ENCODE measurements at regions not wholly inside any gene's neighbourhood (a gene's known extent, or its start where the extent isn't known, plus 50 kb on each side); places are given as distances from the start of the nearest gene placed in this dataset.
"Not testable (repeated sequence)": the region's sequence is repeated elsewhere in the genome, so short reads cannot be mapped to it uniquely, and the experiment has no call there.

DNA sequence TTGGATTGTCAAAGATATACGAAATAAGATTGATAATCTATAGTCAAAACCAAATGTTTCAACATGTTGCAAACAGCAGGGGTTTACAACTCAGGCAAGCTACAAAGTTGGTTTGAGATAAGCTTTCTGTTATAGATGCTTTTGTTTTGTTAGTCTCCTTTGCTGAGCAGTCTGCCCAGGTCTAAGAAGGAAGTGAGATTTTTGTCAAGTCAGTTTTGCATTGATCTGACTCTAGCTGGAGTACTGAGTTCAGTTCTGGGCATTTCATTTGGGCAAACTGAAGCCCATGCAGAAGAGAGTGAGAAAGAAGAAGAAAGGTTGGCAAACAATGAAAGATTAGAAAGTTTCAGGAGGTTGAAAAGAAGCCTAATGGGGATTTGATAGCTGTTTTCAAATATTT, 983.0 kb upstream of the SLC39A10 start:
- no peak for DNase-seq (ENCODE audit: low read depth)

DNA sequence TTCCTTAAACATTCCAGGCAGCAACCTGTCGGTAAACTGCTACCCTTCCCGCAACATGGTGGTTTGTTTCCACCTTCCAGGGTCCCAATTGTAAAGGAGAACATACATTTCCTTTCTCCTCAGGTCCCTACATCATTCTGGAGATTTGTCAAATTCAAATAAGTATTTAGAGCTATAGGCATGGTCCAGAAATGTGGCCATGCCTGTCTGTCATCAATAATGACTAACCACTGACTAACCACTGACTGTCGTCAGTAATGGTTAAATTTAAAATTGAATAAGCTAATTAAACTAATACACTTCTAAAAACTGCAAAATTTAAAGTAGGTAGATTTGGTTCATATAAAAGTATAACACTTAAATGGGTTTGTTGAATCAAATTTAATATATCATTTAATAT, 984.0 kb upstream of the SLC39A10 start:
- DNase-seq (ENCODE audit: low read depth), result no peak

DNA sequence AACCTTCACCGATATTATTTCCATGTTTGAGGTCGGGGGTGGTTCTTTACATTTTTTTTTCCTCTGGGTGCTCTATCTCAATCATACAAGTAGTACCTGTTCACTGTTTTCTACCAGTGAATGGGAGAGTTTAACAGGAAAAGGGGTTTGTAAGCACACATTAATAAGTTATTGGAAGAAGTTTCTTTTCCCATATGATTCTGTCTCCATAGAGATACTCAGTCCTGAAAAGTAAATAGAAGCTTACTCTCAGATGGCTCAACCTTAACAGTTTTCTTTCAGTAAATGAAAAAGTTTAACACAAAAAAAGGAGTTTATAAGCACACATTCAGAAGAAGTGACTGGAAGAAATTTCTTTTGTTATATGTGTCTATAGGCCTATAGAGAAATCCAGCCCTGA, 995.6 kb upstream of the SLC39A10 start:
- no peak for DNase-seq (ENCODE audit: low read depth)

DNA sequence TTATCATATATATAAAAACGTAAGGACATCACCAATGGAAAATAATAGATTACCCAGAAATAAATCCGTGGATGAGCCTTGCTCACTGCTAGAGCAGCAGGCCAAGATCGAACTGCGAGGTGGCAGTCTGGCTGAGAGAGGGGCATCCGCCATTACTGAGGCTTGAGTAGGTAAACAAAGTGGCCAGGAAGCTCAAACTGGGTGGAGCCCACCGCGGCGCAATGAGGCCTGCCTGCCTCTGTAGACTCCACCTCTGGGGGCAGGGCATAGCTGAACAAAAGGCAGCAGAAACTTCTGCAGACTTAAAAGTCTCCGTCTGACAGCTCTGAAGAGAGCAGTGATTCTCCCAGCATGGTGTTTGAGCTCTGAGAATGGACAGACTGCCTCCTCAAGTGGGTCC, 1018.0 kb upstream of the SLC39A10 start:
- DNase-seq (ENCODE audit: low read depth), result not testable (repeated sequence)

DNA sequence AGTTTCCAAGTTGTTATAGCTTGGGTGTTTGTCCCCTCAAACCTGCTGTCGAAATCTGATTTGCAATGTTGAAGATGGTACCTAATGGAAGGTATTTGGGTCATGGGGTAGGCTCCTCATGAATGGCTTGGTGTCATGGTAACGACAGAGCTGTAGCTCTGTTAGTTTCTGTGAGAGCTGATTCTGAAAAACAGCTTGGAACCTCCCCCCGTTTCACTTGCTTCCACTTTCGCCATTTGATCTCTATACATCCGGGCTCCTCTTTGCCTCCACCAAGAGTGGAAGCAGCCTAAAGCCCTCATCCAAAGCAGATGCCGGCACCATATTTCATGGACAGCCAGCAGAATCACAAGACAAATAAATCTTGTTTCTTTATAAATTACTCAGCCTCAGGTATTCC, 1035.1 kb upstream of the SLC39A10 start:
- no peak for DNase-seq (ENCODE audit: low read depth)

DNA sequence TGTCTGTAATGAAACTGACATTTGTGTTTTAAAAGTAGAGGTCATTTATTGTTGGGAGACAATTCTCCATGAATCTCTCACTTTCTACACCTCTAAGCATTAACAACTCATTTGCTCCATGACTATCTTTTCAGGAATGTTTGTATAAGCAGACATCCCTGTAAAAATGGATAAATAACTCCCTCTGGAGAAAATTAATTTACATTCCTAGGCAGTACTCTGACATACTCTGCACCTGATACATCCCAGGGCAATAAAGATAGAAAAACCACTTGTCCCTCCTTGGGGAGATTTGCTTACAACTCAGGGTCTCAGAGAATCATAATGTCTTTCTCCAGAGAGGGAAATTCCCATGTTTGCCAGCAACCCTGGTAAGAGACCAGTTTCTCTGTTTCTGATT, 1037.7 kb upstream of the SLC39A10 start:
- no peak for DNase-seq (ENCODE audit: low read depth)

DNA sequence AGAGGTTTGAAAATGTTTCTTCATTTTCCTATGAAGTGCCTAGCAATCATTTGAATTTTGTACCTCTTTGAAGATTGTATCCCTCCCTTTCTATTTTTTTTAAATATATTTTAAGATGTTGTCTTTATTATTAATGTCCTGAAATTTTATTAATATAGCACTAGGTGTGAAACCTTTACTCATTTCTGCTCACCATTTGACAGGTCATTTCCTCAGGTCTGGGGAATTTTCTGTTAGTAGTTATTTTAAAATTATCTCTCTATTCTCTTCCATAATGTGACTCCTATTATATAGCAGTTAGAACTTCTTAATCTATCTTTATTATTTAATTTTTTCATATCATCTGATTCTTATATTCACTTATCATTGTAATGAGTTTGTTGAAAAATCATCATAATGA, 1038.6 kb upstream of the SLC39A10 start:
- no peak for DNase-seq (ENCODE audit: low read depth)

DNA sequence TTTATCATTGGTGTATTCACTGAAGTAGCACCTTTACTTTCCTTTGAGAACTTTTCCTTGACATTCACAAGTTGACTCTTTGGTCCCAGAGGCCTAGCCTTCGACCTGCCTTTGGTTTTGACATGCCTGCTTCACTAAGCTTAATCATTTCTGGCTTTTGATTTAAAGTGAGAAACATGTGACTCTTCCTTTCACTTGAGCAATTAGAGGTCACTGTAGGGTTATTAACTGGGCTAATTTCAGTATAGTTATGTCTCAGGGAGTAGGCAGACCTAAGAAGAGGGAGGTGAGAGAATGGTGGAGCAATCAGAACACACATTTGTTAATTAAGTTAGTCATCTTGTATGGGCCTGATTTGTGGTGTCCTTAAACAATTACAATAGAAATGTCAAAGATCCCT, 1040.7 kb upstream of the SLC39A10 start:
- DNase-seq (ENCODE audit: low read depth), result no peak

DNA sequence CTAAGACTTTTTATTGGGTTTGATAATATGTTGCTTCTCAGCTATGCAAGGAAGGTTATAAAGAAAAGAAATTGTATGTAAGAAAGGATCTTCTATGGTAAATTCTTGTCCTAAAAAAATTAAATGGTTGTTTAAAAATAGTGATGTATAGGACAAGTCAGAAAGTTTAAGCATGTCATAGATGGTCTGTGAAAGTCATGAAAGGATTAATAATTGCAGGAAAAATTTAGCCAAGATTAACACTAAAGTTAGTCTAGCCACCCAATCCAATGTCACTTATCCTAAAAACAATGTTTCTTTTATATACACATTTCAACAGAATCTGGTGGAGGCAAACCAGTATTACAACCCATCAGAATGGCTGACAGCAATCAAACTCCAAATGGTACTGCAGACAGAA, 1046.7 kb upstream of the SLC39A10 start:
- no peak for DNase-seq (ENCODE audit: low read depth)

DNA sequence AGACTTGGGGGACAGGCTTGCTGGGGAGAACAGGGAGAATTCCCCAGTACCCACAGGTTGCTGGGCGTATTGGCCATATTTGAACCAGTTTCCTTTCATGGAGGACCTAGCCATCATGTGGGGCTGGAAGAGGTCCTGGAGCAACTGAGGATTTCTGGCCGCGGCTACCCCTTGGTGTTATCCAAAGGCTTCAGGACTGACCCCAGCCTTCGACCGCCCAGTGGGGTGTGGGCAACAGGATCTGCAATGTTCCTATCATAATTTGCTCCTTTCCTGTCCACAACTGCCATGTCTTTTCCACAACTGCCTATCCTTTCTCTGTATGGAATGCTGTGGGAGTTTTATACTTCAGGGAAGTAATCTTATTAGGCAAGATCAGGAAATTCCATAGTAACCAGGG, 1053.6 kb upstream of the SLC39A10 start:
- DNase-seq (ENCODE audit: low read depth), result no peak

DNA sequence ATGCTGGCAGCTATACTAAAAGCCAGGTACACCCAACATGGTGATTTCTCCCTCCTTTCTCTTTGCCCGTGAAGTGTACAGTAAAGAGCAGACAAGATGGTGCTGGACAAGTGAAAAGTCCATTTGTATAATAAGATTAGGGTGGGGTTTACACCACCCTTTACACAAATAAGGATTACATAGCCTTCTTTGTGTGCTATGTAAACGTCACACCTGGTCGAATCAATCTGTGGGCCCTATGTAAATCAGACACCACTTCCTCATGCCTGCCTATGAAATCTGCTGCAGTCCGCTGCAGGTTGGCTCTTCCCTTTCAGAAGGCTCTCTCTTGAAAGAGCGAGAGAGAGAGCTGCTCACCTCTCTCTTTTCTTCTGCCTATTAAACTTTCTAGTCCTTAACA, 1054.3 kb upstream of the SLC39A10 start:
- no peak for DNase-seq (ENCODE audit: low read depth)

DNA sequence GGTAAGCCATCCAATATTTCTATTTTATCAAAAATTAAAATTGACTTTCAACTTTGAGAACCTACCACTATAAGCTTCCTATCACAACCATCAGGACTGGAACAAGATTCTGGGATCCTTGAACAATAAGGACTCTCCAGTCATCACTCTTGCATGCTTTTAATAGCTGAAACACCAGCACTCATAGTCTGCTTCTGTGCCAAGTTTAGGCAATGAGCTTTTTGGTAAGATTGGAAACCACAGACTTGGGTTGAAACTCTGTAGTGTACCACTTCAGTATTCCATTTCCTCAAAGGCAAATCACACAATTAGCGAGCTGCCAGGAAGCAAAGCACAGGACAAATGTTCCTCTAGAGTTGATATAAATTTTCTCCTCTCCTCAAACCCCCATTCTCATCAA, 1065.8 kb upstream of the SLC39A10 start:
- no peak for DNase-seq (ENCODE audit: low read depth)

DNA sequence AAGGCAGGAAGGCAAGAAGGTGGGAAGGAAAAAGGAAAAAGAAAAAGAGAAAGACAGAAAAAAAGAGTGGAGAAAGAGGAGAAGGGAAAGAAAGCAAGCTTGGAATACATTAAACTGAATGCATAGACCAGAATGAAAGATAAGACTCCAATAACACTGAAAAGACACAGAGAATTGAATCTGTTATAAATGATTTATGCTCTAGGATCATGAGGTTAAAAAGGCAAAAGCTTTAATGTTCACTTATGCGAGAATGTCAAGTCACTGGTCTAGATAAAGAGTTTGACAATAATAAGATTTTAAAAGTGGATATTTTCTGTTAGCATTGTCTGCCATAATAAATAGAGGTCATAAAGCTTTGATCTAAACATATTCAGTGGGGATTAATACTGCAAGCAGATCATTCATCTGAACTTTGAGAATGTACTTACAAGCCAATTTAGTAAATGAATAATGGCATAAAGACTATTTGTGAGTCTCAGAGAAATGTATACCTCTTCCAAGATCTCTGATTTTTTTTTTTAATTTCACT, 1069.2 kb upstream of the SLC39A10 start:
- DNase-seq (ENCODE audit: low read depth), result no peak

DNA sequence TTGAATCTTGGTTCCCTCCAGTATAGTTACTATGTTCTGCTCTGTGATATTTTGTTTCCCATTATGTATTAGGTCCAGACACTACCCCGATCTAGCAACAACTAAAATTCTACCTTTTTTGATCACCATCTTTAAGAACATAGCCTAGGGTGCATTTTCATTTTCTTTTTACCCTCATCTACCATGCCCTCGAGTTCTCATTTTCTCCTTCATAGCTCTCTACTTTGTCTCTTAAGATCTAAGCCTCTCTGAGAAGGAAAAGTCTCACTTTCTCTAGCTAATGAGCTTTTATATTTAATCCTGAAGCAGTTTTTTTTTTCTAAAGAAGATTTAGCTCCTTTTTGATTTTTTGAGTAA, 1089.4 kb upstream of the SLC39A10 start:
- no peak for DNase-seq (ENCODE audit: low read depth)

DNA sequence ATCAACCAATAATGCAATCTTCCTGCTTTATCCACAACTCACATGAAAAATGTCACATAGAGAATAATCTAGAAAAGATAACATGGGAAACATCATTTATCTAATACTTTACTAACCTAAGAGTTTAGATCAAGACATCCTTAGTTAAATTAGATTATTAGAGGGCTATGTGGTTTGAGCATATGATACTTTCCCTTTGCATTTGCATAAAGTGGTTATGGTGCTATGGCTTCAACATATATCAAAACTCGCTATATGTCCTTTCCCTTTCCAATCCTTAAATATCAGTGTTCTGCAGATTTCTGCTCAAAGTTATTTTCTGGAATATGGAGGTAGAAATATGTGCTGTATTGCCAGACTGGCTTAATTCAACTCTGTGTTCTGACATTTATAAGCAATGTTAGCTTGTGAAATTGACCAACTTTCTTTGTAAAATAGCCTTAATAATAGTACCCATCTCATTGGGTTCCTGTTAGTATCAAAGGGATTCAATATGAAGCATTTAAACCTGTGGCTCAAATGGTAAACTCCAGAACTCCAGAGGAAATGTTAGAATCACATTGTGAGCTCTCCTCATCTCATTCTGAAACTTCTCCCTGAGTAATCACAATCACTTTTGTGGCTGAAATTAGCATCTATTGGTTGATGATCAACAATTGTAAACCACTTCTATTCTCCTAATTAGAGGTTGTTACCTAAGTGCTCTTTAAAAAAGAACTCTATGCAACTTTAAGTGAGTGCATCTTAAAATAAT, 1089.9 kb upstream of the SLC39A10 start:
- DNase-seq (ENCODE audit: low read depth), result no peak

DNA sequence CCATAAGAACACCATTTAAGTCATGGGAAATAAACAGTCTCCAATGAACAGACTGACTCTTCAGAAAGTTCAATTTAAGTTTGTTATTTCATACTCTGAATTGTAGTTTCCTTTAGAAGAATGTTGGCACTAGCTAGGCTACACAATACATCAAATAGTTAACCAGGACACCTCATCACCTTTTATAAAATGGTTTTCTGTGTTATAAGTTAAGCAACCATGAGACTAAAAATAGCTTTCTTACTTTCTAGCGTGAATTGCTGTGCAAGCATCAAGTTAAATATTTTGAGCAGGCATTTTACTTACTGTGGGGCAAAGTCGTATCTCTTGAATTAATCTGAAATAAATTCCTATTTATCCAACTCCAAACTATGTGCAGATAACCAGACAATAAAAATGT, 1092.6 kb upstream of the SLC39A10 start:
- DNase-seq (ENCODE audit: low read depth), result no peak

DNA sequence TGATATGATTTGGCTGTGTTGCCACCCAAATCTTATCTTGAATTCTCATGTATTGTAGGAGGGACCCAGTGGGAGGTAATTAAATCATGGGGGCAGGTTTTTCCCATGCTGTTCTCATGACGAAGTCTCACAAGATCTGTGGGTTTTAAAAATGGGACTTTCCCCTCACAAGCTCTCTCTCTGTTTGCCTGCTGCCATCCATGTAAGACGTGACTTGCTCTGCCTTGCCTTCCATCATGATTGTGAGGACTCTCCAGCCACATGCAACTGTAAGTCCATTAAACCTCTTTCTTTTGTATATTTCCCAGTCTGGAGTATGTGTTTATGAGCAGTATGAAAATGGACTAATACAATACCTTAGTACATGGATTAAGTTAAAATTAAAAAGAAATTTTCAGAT, 1094.7 kb upstream of the SLC39A10 start:
- no peak for DNase-seq (ENCODE audit: low read depth)

DNA sequence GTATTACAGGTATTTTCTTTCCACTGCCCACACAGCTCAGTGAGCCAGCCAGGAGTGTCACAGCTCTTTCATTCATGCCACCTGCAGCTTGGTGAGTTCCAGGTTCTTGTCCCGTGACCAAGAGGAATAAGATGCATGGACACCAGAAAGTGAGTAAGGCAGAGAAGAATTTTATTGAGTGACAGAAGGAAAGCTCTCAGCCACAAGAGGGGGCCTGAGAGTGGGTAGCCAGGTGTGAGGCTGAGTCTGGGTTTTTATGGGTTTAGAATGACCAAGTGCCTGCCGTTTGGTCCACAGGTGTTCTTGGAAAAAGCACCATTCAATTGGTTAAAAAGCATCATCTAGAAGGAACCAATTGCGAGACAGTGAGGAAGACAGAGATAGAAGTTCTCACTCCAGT, 1097.1 kb upstream of the SLC39A10 start:
- DNase-seq (ENCODE audit: low read depth), result no peak

DNA sequence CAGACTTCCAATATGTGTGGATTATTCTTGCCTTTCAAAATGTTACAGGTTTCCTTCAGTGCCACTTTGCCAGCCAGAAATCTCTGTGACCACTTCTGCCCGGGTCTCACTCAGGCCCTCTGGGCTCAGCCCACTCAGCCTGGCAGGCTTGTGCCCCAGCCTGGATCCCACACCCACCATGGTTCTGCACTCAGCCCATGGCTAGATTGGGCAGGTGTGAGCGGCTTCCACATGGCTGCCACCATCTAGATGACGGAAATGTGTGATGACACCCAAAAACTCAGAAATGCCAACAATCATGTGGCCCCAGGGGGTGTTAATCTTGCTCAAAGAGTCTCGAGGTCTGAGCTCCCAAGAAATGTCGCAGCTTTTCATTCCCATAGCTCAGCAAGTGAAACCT, 1097.5 kb upstream of the SLC39A10 start:
- DNase-seq (ENCODE audit: low read depth), result no peak

DNA sequence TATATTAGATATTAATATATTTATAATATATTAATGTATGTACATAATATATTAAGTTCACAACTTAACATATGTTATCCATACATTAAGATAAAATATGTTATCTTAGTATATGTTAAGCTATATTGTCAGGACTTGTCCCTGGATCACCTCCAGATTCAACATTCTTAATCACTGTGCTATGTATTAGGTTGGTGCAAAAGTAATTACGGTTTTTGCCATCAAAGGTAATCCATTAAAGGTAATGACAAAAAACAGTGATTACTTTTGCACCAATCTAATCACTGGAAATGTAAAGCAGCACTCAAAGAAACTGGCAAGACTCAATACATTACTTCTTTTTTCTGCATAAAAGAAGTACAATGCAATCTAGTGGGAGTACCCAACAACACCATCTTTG, 1099.0 kb upstream of the SLC39A10 start:
- no peak for DNase-seq (ENCODE audit: low read depth)

DNA sequence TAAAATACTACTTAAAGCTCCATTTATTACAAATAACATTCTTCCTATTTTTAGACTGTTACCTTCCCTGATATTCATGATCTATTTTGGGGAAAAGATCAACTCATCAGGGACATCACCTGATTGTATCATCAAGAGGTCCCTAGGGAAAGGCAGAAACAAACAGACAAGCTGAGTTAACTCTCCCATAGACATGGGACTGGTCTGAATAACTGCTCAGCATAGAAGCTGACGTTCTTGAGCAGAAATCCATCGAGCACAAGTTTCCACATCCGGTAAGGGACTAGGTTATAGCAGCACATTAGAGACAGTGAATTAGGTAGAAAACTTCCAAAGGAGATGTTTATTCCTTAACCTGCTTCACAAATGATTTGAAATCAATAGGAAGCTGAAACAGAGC, 1100.4 kb upstream of the SLC39A10 start:
- no peak for DNase-seq (ENCODE audit: low read depth)

DNA sequence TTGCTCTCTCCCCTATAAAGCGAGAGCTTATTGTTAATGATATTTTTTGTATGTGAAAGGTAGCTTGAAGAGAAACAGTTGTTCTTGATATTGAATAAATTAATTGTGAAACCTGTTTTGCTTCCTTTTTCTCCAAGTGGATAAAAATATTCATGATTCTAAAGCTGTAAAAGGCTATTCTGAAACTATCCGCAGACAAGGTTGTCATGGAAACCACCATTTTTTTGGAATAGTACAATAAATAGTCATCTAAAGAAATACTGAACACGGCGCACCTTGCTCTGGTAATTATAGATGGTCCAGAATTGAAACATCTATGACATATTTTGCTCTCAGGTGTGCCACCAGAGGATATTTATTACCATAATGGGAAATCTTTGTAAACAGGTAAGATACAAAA, 1103.0 kb upstream of the SLC39A10 start:
- no peak for DNase-seq (ENCODE audit: low read depth)

DNA sequence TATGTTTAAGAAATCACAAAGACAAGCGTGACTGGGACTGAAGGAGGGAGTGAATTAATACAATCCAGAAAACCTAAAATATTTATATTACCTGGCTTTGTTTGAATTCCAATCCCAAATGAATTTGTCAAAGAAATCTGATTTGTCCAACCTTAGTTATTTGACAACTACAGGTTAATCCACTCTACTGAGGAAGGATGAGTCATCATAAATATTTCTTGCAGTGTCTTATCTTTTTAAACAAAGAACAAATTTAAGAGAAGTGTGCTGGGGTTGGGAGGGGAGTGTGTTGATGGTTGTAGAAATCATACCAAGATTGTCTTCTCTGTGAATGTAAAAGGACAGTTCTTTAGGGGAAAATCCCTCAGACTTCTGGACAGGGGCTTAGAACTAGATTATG, 1106.3 kb upstream of the SLC39A10 start:
- no peak for DNase-seq (ENCODE audit: low read depth)

DNA sequence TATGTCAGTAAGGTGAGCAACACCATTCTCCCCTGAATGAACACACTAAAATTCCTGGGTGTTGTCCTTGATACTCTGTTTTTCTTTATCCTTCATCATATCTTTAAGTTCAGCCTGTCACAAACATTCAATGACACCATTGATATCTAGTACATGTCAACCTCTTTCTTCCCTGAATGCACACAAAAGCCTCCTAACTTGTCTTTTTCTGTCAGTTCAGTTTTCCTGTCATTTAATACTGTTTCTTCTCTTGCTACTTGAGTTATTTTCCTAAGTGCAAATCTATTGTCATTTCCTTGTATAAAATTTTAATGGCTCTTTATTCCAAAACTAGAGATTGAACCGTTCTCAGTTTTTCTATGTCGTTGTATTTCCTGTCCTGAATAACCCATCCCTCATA, 1107.6 kb upstream of the SLC39A10 start:
- no peak for DNase-seq (ENCODE audit: low read depth)

DNA sequence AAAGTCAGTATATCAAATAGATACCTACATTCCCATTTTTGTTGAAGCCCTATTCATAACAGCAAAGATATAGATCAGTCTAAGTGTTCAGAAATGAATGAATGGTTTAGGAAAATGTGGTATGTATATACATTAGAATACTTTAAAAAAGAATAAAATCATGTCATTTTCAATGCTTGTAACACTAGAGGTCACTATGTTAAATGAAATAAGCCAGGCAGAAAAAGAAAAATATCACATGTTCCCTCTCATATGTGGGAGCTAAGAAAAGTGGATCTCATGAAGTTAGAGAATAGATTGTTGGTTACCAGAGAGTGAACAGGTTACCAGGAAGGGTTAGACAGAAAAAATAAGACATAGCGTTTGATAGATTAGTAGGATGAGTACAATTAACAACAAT, 1111.0 kb upstream of the SLC39A10 start:
- no peak for DNase-seq (ENCODE audit: low read depth)

All from activated T-helper 9 cell treated with anti-CD3 and anti-CD28 coated beads, Interleukin-2, amount 50 U/mL, for 16 hours (primary cell).